ENCODE measurements at regions not wholly inside any gene's neighbourhood (a gene's known extent, or its start where the extent isn't known, plus 50 kb on each side); places are given as distances from the start of the nearest gene placed in this dataset.

DNA sequence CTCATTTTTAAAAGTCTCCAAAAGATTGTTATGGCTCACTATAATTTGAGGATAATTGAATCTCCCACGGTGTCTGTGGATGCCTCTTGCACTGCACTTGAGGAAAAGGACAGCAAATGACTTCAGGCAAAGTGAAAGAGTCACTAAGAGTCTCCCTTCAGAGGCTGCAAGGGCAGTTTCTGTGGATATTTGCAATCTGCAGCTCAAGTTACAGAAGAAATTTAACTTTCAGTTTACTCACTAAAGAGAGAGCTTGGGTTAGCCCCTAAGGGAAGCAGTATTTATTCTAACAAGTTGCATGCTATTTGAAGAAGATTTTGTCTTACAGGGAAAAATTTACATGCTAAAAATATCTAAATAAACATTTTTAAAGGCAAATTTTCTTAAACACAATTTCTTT lies 912.0 kb upstream of the TENM3 start:
- Histone ChIP-seq H3K4me1 (ENCODE audit: low read depth, poor library complexity, severe bottlenecking) (peaks cover 5% of the 10 kb centered on the region), H3K4me2 (no peak overlapping the region), H3K27me3 (ENCODE audit: insufficient read depth, low read depth) (no peaks in the 10 kb centered on the region), H4K20me1 (ENCODE audit: insufficient read depth) (no peaks in the 10 kb centered on the region), H3K27ac (no peak overlapping the region), H3K36me3 (ENCODE audit: insufficient read depth) (no peaks in the 10 kb centered on the region), H2AFZ (ENCODE audit: low read depth) (no peak overlapping the region), H3K4me3 (IDR thresholded peaks at IDR 0.05; ENCODE audit: insufficient read depth, low read depth, low read length) (no peak overlapping the region), H3K9ac (no peak overlapping the region), H3K79me2 (ENCODE audit: insufficient read depth, low read depth) (no peaks in the 10 kb centered on the region)
- TF ChIP-seq CTCF (conservative IDR thresholded peaks at IDR 0.05; ENCODE audit: low read depth, low read length): no peak

DNA sequence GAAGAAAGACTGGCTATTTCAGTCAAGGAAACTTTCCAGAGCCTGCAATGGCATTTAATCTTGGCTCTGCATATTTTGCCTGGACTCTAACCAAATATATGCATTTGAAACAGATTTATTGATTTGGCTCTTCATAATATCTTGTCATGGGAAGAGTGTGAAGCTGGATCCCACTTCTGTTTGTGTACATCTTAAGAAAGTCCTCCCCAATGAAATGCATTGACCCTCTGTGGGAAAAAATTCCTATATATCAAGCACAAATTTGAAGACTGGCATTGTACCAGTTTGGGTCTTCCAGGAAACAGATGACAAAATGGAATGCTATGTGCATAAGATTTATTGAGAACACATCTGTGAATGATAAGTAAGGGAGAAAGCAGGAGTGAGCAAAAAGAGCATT lies 897.3 kb upstream of the TENM3 start:
- Histone ChIP-seq H3K4me3 (IDR thresholded peaks at IDR 0.05; ENCODE audit: insufficient read depth, low read depth, low read length) (no peak overlapping the region), H3K4me2 (no peak overlapping the region), H3K4me1 (ENCODE audit: low read depth, poor library complexity, severe bottlenecking) (no peaks in the 10 kb centered on the region), H4K20me1 (ENCODE audit: insufficient read depth) (no peaks in the 10 kb centered on the region), H3K27ac (no peak overlapping the region), H2AFZ (ENCODE audit: low read depth) (no peak overlapping the region), H3K27me3 (ENCODE audit: insufficient read depth, low read depth) (no peaks in the 10 kb centered on the region), H3K9ac (no peak overlapping the region), H3K36me3 (ENCODE audit: insufficient read depth) (no peaks in the 10 kb centered on the region), H3K79me2 (ENCODE audit: insufficient read depth, low read depth) (no peaks in the 10 kb centered on the region)
- no peak for TF ChIP-seq CTCF (conservative IDR thresholded peaks at IDR 0.05; ENCODE audit: low read depth, low read length)

- no peak overlapping the region for H3K4me3 ChIP-seq (IDR thresholded peaks at IDR 0.05; ENCODE audit: insufficient read depth, low read depth, low read length)
- no peak for TF ChIP-seq CTCF (conservative IDR thresholded peaks at IDR 0.05; ENCODE audit: low read depth, low read length)
- no peak overlapping the region for H3K27ac ChIP-seq
- H3K27me3 ChIP-seq (ENCODE audit: insufficient read depth, low read depth): no peaks in the 10 kb centered on the region
- H3K4me2 ChIP-seq: no peak overlapping the region
- no peaks in the 10 kb centered on the region for H3K4me1 ChIP-seq (ENCODE audit: low read depth, poor library complexity, severe bottlenecking)
- H2AFZ ChIP-seq (ENCODE audit: low read depth): no peak overlapping the region
- no peaks in the 10 kb centered on the region for H4K20me1 ChIP-seq (ENCODE audit: insufficient read depth)
- H3K9ac ChIP-seq: no peak overlapping the region
- no peaks in the 10 kb centered on the region for H3K36me3 ChIP-seq (ENCODE audit: insufficient read depth)
- H3K79me2 ChIP-seq (ENCODE audit: insufficient read depth, low read depth): no peaks in the 10 kb centered on the region
Observed at GRCh38 chr4:181350615-181351415, 892.4 kb upstream of the TENM3 start.

DNA sequence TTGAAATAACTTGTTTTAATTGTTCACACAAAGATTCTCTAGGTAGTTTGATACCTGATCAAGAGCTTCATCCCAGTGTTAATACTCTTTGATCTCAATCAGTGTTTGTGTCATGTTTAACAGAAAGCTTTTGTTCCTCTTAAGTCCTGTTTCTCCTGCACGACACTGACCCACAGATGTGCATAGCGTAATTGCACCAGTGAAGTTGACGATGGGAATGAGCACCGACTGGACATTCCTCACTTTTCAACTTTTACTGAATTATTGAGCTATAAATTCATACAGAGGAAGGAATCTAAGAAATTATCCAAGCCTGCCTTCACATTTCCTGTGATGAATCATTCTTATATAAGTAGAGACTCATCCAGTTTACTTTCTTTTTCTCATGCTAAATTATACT lies 878.7 kb upstream of the TENM3 start:
- Histone ChIP-seq H4K20me1 (ENCODE audit: insufficient read depth) (no peaks in the 10 kb centered on the region), H3K4me3 (IDR thresholded peaks at IDR 0.05; ENCODE audit: insufficient read depth, low read depth, low read length) (no peak overlapping the region), H3K36me3 (ENCODE audit: insufficient read depth) (no peaks in the 10 kb centered on the region), H2AFZ (ENCODE audit: low read depth) (no peak overlapping the region), H3K27ac (no peak overlapping the region), H3K9ac (no peak overlapping the region), H3K4me1 (ENCODE audit: low read depth, poor library complexity, severe bottlenecking) (no peaks in the 10 kb centered on the region), H3K79me2 (ENCODE audit: insufficient read depth, low read depth) (no peaks in the 10 kb centered on the region), H3K4me2 (no peak overlapping the region), H3K27me3 (ENCODE audit: insufficient read depth, low read depth) (no peaks in the 10 kb centered on the region)
- TF ChIP-seq CTCF (conservative IDR thresholded peaks at IDR 0.05; ENCODE audit: low read depth, low read length): no peak

Data from KMS-11 (cell line).